Ishikawa (cell line): ENCODE measurements at regions not wholly inside any gene's neighbourhood (a gene's known extent, or its start where the extent isn't known, plus 50 kb on each side); places are given as distances from the start of the nearest gene placed in this dataset.

Experiments
- CEBPB ChIP-seq: IDR thresholded peaks from 2 replicates; pipeline ENCODE4 v1.6.1; 2012
- CREB1 ChIP-seq: IDR thresholded peaks from 2 replicates; pipeline ENCODE4 v1.6.1; 2012; ENCODE audit warnings: low read depth
- EGR1 ChIP-seq: IDR thresholded peaks from 2 replicates; pipeline ENCODE4 v1.6.1; 2012
- EP300 ChIP-seq: IDR thresholded peaks from 2 replicates; pipeline ENCODE4 v1.6.1; 2012; ENCODE audit warnings: borderline replicate concordance
- FOXM1 ChIP-seq: IDR thresholded peaks from 2 replicates; pipeline ENCODE4 v1.6.1; 2012; ENCODE audit warnings: low read depth, borderline replicate concordance
- NFIC ChIP-seq: IDR thresholded peaks from 2 replicates; pipeline ENCODE4 v1.6.1; 2012
- RAD21 ChIP-seq: IDR thresholded peaks from 2 replicates; pipeline ENCODE4 v1.6.1; 2012; ENCODE audit warnings: low read depth
- TAF1 ChIP-seq: IDR thresholded peaks from 2 replicates; pipeline ENCODE4 v1.6.1; 2012; ENCODE audit warnings: low read depth, mild to moderate bottlenecking
- TCF12 ChIP-seq: IDR thresholded peaks from 2 replicates; pipeline ENCODE4 v1.6.1; 2012; ENCODE audit warnings: low read depth
- TEAD4 ChIP-seq: IDR thresholded peaks from 2 replicates; pipeline ENCODE4 v1.6.1; 2012
- YY1 ChIP-seq: IDR thresholded peaks from 2 replicates; pipeline ENCODE4 v1.6.1; 2012; ENCODE audit warnings: low read depth
- ZBTB7A ChIP-seq: IDR thresholded peaks from 2 replicates; pipeline ENCODE4 v1.6.1; 2012; ENCODE audit warnings: low read depth
- TF ChIP-seq, protein P1 (sequence below): IDR thresholded peaks from 2 replicates; pipeline ENCODE4 v1.6.1; 2012; ENCODE audit warnings: low read depth, mild to moderate bottlenecking
- TF ChIP-seq, protein P2 (sequence below): IDR thresholded peaks from 2 replicates; pipeline ENCODE4 v1.6.1; 2012
- TF ChIP-seq, protein P3 (sequence below): IDR thresholded peaks from 2 replicates; pipeline ENCODE4 v1.6.1; 2012

DNA sequence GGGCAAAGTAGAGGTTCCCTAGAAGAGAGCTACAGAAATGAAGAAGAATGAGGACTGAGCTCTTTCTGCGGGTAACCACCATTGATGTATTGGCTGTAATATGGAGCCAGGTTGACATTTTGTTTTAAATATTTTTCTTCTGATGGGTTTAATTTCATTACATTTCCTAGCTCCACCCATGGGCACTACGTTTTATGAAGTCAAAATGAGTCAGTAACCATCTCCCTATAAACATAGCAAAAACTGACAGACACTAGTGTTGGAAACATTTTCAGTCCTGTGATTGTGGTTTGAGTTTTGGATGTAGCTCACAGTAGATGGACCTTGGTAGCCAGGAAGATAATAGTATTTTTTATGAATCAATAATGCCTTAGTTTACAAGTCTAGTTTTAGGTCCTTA, 470.4 kb upstream of the B3GALT2 start:
- TF ChIP-seq, protein P1, sequence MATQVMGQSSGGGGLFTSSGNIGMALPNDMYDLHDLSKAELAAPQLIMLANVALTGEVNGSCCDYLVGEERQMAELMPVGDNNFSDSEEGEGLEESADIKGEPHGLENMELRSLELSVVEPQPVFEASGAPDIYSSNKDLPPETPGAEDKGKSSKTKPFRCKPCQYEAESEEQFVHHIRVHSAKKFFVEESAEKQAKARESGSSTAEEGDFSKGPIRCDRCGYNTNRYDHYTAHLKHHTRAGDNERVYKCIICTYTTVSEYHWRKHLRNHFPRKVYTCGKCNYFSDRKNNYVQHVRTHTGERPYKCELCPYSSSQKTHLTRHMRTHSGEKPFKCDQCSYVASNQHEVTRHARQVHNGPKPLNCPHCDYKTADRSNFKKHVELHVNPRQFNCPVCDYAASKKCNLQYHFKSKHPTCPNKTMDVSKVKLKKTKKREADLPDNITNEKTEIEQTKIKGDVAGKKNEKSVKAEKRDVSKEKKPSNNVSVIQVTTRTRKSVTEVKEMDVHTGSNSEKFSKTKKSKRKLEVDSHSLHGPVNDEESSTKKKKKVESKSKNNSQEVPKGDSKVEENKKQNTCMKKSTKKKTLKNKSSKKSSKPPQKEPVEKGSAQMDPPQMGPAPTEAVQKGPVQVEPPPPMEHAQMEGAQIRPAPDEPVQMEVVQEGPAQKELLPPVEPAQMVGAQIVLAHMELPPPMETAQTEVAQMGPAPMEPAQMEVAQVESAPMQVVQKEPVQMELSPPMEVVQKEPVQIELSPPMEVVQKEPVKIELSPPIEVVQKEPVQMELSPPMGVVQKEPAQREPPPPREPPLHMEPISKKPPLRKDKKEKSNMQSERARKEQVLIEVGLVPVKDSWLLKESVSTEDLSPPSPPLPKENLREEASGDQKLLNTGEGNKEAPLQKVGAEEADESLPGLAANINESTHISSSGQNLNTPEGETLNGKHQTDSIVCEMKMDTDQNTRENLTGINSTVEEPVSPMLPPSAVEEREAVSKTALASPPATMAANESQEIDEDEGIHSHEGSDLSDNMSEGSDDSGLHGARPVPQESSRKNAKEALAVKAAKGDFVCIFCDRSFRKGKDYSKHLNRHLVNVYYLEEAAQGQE = no peak
- TF ChIP-seq, protein P2, sequence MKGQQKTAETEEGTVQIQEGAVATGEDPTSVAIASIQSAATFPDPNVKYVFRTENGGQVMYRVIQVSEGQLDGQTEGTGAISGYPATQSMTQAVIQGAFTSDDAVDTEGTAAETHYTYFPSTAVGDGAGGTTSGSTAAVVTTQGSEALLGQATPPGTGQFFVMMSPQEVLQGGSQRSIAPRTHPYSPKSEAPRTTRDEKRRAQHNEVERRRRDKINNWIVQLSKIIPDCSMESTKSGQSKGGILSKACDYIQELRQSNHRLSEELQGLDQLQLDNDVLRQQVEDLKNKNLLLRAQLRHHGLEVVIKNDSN = no peak
- TF ChIP-seq EGR1 (no peak), ZBTB7A (no peak), TCF12 (no peak), CEBPB (no peak), YY1 (no peak), TEAD4 (no peak), FOXM1 (no peak), TAF1 (no peak), EP300 (no peak), RAD21 (no peak), CREB1 (no peak), NFIC (no peak)
- TF ChIP-seq, protein P3, sequence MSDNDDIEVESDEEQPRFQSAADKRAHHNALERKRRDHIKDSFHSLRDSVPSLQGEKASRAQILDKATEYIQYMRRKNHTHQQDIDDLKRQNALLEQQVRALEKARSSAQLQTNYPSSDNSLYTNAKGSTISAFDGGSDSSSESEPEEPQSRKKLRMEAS = no peak

- TF ChIP-seq NFIC (no peak), CEBPB (no peak), YY1 (no peak), TCF12 (no peak), EP300 (no peak), CREB1 (no peak), TAF1 (no peak), EGR1 (no peak)
- TF ChIP-seq, protein P2 = no peak
- TF ChIP-seq, protein P1 = no peak
Measured at GRCh38 chr1:193654951-193655735, 468.7 kb upstream of the B3GALT2 start.

DNA sequence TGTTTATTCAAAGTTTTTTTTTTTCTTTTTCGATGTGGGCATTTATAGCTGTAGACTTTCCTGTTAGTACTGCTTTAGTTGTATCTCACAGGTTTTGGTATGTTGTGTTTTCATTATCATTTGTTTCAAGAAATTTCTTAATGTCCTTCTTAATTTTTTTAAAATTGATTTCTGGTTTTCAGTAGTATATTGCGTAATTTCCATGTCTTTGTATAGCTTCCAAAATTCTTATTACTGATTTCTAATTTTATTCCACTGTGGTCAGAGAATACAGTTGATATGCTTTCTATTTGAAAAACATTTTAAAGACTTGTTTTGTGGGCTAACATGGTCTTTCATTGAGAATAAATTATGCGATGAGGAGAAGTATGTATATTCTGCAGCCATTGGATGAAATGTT, 463.2 kb upstream of the B3GALT2 start:
- TF ChIP-seq RAD21 (no peak), CREB1 (no peak), CEBPB (no peak), NFIC (no peak), TCF12 (no peak), EP300 (no peak), EGR1 (no peak), YY1 (no peak), ZBTB7A (no peak), FOXM1 (no peak), TAF1 (no peak), TEAD4 (no peak)
- TF ChIP-seq, protein P3 = no peak
- TF ChIP-seq, protein P2 = no peak
- TF ChIP-seq, protein P1 = no peak

- TF ChIP-seq, protein P1 = no peak
- TF ChIP-seq TEAD4 = no peak
- no peak for TF ChIP-seq FOXM1
- TF ChIP-seq EGR1 = no peak
- TF ChIP-seq TAF1 = no peak
- TF ChIP-seq, protein P2 = no peak
- no peak for TF ChIP-seq NFIC
- TF ChIP-seq YY1 = no peak
- no peak for TF ChIP-seq CEBPB
- no peak for TF ChIP-seq EP300
- TF ChIP-seq, protein P3 = no peak
- no peak for TF ChIP-seq RAD21
- TF ChIP-seq ZBTB7A = no peak
- TF ChIP-seq CREB1 = no peak
- TF ChIP-seq TCF12 = no peak
Measured at GRCh38 chr1:193634876-193635275, 448.5 kb upstream of the B3GALT2 start.
